HG03095 (cell line): ENCODE measurements at regions not wholly inside any gene's neighbourhood (a gene's known extent, or its start where the extent isn't known, plus 50 kb on each side); places are given as distances from the start of the nearest gene placed in this dataset.

Source experiments
- ATAC-seq: cut with Tn5 transposase; IDR thresholded peaks from one replicate; pipeline ENCODE4 v1.9.1; 2021; ENCODE audit warnings: moderate library complexity; ENCODE audit not compliant: unreplicated experiment

DNA sequence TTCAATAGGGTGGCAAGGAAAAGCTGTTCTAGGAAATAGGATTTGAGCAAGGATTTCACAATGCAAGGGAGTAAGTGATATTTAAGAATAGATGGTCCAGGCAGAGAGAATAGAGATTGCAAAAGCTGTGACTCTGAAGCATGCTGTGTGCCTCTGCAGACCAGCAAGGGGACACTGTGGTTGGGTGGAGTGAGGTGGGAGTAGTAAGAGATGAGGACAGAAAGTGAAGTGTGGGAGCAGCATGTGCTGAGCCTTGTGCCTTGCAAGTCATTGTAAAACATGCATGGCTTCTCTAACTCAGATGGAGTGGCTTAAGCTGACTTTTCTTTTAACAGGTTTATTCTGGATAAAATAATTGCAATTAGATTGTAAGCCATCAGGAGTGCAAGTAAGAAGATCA, 442.4 kb downstream of the CCSER2 start:
- no peak for ATAC-seq

DNA sequence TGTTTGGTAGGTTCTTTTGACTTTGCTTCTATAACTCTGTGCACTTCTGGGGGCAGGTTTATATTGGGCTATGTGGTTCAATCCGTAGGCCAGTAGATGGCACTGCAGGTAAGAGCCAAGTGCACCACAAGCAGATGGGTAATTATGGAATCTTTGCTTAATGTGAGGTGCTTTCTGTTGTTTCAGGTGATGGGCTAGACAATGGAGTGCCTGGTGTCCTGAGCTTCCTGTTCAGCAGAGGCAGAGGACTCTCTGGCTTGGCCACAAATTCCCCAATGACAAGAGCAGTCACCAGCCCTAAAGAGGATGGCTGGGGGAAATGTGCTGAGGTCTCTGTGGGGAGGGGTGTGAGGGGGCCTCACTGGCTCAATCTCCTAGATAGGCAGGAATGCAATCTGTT, 455.0 kb downstream of the CCSER2 start:
- peak; percentile 66 for ATAC-seq

DNA sequence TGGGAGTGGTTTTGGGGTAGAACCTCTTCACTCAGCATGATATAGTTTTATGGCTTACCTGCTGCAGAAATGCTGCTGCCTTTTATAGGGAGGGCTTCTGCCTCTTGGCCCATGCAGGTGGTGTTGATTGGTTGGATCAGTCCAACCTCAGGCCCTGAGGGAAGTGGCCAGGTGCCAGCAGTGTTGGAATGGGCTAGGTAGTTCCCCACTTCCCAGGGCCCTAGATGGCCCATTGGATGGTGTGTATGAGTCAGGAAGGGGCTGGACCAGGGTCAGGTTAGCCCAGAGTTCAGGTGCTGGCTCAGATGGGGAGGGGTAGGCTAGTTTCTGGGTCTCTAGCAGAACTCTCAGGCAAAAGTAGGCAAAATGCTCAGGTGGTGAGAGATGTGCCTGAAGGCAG, 455.5 kb downstream of the CCSER2 start:
- ATAC-seq: no peak

DNA sequence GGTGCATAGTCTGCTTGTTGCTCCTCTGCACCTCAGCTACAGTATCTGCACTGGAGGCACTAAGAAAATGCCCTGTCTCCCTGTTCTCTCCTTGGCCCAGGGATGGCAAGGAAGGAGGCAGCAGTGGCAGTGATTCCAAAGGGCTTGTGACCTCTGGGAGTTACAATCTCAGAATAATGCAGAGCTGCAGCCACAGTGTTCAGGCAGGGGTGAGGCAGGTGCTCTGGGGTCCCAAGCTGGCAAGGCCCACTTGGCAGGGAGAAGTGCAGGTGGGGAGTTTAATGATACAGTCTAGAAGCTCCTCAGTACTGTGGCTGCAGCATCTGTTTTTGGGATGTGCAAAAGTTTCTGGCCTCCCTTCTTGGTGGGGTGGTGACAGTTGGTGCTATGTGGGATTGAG, 456.4 kb downstream of the CCSER2 start:
- no peak for ATAC-seq

DNA sequence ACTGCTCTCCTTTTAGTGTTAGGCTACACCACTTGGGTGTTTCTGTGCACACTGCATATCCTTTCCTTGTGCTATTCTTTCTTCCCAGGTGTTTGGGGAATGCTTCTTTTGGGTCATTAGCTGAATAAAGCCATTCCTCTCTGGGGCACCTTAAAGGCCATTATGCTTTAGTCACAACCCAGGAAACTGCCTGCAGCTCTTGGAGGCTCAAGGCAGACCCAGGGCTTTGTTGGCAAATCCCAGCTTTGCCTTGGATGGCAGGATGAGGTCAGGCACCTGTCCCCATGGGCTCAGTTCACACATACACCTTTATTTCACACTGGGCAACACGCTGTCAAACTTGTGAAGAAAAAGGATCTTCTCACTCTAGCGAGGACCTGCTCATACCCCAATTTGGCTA, 460.6 kb downstream of the CCSER2 start:
- no peak for ATAC-seq

DNA sequence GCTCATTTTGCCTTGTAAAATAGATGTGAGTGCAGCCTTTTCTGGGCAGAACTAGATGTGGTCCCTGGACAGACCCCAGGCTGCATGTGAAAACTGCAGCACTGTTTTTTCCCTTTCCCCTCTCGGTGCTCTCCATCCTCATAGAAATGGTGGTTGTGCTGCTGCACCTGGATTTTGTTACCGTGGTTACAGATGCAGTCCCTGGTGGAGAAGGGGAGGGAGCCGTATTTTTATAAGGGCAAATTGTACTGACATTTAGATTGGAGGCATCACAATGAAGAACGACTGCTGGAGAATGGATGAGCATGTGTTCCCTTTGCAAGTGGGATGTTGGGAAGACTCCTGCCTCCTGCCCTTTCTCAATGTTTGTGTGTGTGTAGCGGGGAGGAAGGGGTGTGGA, 469.9 kb downstream of the CCSER2 start:
- ATAC-seq: no peak

DNA sequence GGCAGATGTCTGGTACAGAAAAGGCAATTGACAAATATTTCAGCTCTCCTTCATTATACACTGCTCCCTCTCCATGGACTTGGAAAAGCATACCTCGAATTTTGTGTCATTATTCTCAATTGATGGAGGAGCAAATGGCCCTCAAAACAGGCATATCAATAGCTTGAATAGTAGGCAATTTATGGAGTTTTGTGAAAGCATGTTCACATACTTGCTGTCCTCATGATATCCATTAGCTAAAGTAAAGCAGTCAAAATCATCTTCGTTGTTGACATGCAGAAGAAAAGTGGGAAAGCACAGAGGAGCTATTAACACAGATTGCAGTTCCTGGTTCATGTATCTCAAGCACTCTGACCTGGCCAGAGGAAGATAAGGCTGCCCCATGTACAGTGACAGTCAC, 472.8 kb downstream of the CCSER2 start:
- no peak for ATAC-seq

DNA sequence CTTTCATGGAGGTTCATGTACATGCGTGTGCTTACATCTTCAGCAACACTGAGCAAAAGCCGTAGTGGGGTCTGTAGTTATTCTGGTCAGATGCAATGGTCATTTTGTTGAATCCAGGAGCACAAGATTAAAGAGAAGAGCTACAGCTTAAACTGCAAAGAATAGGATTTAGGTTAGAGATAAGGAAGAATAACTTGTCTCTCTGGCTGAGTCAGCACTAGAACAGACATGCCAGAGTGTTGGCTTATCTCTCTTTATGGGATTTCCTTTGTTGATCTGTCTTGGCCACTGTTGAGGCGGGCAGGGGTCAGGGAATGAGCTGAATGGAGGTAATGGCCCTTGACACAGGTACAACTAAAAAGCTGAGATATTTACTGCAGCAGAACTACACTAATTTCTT, 473.5 kb downstream of the CCSER2 start:
- ATAC-seq: no peak

DNA sequence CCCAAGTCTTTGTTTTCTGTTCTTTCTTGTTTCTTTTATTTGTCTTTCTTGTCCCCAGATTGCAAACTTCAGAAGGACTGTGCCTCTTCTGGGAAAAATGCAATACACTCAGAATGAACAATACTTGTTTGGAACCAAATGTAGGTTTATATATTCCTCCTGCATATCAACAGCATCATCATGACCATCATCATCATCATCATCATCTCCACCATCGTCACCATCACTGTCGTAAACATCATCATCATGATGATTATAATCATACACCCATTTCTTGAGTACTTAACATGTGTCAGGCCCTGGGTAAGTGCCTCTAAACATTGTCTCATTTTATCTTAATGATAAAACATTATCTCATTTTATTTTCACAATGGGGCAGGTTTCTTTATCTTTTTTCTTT, 476.8 kb downstream of the CCSER2 start:
- ATAC-seq: no peak

DNA sequence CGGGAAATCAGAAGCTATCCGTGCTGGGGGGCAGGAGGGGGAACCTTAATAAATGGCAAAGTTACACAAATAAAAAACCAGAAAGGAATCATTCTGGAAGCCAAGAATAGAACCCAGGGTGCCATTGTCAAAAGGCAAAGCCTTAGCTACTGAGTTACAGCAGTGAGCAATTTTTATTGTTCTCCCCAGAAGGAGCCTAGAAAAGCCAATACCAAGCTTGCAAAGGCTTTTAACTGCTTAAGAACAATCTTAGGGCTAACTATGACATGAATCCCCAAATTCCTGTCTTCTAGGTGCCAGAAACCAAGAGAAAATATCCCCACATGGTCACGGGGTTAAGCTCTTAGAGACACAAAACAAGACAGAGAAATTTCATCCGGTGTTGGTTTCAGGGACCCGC, 482.7 kb downstream of the CCSER2 start:
- ATAC-seq: no peak

DNA sequence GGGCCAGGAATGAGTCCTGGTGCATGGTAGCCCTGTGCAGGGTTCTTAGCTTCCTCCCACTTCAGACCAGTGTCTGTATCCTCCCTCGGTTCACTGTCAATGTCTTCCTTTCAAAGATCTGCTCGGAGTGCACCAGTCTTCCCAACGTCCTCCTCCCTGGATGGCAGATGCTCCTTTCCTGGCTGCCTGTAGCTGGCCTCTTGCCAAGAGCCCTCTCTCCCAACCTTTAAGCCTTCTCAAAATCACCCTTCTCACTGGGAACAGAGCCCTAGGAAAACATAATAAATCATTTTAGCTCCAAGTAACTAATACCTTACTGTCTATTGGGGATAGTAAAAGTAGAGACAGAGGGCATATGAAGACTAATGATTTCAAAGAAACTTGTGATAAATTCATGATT, 490.6 kb downstream of the CCSER2 start:
- ATAC-seq: no peak

DNA sequence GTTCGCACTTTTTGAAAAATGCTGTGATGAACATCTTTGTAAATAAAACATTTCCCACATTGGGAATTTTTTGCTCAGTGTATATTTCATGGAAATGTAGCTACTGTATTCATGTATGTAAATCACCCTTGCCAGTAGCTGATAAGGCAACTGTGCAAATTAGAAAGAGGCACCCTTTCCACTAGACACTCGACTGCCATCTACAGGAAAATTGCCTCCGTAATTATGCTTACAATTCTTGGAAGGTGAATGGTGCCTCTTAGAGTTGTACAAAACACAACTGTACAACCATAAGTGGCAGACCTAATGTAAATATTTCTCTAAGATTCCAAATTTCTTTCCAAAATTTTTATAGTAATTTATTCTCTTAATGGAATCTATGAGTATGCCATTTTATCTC, 491.7 kb downstream of the CCSER2 start:
- no peak for ATAC-seq

DNA sequence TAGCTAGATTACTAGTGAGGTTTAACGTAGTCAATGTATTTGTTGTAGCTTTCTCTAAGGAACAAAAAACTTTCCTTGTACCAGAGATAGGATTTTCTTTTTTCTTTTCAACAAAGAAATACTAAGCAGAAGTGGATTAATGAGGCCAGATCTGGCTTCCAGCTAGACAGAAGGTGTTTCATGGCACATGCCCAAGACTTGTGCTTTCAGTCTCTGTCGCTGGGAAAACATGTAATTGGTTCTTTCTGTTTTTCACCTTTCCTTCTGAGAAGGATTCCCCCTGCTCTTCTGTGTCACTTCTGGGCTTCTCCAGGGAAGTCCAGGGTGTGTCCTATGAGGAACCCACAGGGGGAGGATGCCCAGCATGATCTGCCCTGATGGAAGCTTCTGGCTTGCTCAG, 492.2 kb downstream of the CCSER2 start:
- ATAC-seq: no peak

DNA sequence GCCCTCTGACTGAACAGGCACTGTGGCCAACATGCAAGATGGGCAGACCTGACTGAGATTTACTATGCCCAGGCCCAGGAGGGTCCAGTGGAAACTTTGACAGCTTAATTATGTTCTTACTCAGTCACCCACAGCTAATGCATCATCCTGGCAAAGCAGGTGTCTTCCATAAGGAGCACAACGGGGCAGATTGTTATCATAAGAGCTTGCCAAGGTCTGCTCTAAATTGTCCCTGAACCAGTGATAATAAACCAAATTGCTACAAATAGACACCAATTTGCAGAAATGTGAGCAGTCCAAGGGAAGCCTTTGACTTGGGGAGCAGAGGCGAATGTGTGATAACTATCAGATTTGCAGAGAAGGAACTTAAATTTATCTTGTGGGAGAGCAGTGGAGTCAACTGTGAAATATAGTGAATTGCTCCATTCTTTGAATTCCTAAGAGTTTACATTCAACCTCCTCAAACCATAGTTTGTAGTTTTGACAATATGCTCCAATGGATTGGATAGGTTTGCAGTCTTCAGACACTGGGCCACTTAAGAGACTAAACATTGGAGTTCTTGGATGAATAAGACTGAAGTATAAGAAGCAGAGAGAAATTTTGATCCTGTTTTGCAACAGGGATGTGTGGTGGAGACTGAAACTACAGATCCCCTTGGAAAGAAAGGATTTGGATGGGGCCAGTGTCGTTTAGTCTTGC, 494.7 kb downstream of the CCSER2 start:
- ATAC-seq: no peak

DNA sequence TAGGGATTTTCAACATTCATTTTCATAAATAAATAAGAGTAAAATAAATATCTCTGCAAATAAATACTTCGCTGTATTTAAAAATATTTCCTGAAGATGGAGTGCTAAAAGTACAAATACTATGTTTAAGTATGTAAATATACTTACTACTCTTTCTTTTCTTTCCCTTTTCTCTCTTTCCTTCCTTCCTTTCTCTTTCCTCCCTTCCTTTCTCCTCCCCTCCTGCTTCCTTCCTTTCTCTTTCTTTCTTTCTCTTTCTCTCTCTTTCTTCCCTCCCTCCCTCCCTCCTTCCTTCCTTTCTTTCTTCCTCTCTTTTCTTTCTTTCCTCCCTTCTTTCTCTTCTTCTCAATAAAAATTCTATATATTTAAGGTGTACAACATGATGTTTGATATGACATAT, 496.1 kb downstream of the CCSER2 start:
- ATAC-seq: no peak

DNA sequence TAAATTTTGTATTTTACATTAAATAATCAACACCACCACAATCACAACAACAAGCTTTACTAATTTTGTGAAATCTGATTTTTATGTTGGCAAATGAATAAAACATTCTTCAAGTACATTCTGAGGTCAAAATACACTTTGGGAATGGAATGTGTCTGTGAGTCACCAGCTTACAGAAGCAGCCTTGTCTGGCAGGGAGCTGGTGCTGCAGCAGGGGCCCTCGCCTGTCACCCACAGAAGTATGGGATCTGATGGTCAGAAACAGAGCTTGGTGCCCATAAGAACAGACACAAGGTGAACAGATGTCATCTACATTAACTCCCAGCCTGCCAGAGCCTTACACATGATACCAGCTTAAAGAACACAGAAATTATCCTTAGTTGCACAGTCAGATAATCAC, 496.9 kb downstream of the CCSER2 start:
- ATAC-seq: no peak

DNA sequence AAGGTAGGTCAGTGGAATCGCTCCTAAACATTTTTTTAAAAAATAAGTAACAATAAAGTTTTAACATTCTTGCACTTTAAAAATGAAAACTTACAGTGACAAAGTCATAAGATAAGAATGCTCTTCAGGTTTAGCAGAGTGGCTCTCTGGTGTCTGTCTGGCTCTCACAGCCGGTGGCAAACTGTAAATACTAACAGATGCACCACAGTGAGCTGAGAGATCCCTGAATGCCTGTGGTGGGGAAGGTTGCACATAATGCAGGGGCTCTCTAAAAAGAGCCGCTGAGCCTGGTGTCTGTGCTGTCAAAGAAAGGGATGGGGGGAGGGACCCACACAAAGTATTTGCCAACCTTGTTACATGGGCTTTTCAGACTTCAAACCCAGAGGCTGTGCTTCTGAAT, 498.3 kb downstream of the CCSER2 start:
- ATAC-seq: no peak

DNA sequence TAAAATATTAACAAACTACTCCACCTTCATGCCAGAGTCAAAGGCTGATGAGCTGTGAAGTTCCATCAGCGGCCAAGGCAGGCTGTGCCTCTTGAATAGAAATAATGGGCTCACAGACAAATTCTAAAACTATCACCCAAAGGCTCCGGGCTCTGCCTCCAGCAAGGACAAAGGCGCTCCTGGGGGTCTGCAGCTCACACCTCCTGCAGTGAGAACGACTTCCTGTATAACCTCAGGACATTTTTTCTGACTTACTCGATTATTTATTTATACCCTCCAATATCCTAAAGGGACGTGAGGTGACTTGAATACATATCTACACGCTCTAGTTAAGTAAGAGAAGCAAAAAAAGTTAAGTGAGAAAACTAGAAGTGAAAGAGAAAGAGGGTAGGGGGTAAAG, 500.7 kb downstream of the CCSER2 start:
- ATAC-seq: no peak

DNA sequence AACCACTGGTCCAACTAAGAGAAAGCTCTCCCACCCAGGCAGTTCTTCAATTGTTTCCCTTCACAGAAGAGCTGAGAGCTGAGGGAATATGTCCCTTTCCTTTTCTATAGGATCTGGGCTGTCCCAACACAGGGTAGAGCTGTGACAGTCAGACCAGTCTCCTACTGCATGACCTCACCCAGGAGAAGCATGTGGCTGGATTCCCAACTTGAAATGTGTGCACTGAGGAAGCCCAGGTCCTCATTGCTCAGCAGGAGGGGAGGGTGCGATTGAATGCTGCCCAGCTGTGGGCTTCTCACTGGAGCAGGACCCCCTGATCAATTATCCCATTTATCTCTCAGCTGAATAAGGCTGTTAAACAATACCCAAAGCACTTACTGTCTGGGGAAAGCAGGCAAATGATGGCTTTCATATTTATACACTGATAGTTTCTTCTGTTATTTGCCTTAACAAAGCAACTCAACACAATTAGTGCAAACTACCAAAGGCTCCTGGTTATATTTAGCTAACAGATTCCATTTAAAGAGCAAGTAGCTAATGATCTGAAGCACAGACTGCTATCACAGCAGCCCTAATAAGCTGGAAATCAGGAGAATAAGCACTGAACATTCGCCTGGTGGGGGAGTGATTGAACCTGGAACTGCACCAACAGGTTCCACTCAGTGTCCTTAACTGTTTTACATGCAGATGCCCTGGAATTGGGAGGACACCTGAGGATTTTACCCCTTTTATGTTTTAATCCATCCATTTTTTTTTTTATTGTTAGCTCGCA, 508.8 kb downstream of the CCSER2 start:
- no peak for ATAC-seq

DNA sequence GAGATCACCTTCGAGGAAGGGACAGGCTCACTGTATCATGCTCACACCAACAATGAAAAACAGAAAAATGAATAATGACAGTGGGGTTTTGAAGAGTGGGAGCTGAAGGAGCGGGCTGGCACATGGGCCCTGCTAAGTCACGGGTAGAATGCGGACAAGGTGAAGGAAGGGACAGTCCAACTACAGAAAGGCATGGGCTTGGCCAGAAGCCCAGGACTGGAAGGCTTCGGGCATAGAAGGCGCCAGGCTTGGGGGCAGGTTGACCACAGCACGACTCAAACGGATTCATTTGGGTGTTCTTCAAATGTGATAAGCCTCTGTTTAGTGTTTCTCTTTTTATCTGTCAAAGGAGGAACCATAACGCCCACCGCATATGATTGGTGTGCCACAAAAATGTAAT, 509.5 kb downstream of the CCSER2 start:
- no peak for ATAC-seq

DNA sequence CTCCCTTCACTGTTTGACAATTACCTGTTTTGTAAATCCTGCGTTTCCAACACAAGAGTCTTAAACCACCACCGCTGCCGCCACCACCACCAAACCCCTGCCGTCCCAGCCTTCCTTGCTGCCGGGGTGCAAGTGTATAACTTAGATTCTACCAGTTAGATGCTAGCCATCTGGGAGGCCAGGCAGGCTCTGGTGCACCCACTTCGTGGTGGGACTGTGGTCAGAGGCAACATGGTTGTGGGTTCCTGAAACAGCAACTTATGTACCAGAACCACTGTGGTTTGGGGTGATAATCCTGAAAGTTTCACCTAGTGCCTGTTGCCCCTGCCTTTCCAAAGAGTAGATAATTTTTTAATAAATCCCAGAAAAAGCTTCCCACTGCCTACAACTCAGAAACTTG, 510.5 kb downstream of the CCSER2 start:
- ATAC-seq: no peak

DNA sequence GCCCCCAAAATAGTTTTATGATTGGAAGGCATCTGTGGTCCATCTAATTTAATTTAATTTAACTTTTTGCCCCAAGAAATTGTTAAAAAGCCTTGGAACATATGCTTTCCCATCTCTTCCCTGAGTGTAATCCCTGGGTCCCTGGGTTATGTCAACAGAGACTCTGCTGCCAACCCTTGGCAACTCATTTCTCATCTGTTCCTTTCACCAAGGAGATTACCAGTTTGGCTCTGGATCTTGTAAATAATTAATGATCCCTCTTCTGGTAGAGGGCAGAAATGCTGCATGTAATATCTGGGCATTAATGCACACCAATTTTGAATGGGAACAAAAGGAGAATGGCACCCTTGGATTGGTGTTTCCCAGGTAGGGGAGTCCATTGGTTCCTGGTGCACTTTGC, 514.2 kb downstream of the CCSER2 start:
- no peak for ATAC-seq

DNA sequence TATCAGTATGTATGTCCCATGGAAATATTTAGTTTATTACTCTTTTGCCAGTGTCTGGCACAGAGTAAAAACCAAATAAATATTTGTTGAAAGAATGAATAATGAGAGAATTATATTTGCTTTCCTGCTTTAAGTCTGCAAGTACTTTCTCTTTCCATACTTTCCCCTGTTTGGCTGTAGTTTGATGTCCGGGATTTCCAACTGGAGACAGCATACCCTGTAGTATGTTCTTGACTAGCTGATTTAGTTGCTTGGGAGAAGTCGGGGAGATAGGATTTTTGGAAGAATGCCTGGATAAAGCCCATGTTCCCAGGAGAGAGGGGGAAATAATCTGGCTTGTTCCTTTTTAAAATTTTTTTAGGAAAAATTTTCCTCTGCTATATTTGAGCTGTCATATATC, 516.1 kb downstream of the CCSER2 start:
- no peak for ATAC-seq
